ENCODE measurements at regions not wholly inside any gene's neighbourhood (a gene's known extent, or its start where the extent isn't known, plus 50 kb on each side); places are given as distances from the start of the nearest gene placed in this dataset.
A peak's percentile ranks its signal among the peaks of the same experiment; 100 is the strongest.

DNA sequence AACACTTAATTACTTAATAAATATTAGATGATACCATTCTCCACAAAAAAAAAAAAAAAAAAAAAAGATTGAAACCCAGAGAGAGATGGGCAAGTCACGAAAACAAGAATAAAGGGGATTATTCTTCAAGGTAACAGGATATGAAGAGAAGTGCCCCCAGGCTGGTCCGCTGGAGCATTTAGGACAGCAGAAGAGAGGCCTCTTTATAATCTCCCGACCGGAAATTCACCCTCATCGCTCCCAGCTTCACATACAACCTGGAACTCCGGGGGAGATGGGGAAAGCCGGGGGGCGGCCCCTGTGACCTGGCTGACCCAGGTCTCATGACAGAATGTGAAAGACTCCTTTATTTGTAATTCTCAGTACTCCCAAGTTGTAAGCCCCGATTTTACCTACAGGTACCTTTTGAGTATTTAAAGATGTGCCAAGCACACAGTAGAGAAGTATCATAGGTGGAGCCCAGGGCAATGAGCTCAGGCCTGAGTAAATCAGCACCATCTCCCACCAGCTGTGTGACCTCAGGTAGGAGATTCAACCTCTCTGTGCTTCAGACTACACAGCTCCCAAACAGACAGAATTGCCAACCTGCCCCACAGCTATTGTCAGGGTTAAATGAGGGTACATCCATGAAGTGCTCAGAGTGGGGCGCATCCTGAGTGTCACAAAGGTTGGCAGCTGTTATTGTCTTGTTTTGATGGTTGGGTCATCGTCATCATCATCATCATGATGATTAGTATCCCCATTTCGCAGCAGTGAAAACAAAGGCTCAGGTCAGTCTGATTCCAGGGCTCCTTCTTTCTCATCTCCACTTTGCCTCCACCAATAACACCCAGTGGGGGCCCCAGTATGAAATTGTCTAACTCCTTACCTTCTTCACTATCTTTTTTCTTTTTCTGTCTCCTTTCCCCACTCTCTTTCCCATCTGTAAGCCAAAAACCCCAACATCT, 148.4 kb downstream of the PSMG1 start:
- no peak overlapping the region for H3K4me3 ChIP-seq (ENCODE audit: low read depth, low read length)
- H3K27me3 ChIP-seq (ENCODE audit: control insufficient read depth, insufficient read depth, low read length) = no peaks in the 10 kb centered on the region
- no peak for DNase-seq (ENCODE audit: low read depth)
- CTCF ChIA-PET = no interaction called here
- TF ChIP-seq, protein P1, sequence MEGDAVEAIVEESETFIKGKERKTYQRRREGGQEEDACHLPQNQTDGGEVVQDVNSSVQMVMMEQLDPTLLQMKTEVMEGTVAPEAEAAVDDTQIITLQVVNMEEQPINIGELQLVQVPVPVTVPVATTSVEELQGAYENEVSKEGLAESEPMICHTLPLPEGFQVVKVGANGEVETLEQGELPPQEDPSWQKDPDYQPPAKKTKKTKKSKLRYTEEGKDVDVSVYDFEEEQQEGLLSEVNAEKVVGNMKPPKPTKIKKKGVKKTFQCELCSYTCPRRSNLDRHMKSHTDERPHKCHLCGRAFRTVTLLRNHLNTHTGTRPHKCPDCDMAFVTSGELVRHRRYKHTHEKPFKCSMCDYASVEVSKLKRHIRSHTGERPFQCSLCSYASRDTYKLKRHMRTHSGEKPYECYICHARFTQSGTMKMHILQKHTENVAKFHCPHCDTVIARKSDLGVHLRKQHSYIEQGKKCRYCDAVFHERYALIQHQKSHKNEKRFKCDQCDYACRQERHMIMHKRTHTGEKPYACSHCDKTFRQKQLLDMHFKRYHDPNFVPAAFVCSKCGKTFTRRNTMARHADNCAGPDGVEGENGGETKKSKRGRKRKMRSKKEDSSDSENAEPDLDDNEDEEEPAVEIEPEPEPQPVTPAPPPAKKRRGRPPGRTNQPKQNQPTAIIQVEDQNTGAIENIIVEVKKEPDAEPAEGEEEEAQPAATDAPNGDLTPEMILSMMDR (IDR thresholded peaks at IDR 0.05; ENCODE audit: insufficient read depth, low read depth, low read length) = no peak
- H3K36me3 ChIP-seq (ENCODE audit: control insufficient read depth, insufficient read depth, low read length) = no peaks in the 10 kb centered on the region
- POLR2A ChIA-PET = no interaction called here

DNA sequence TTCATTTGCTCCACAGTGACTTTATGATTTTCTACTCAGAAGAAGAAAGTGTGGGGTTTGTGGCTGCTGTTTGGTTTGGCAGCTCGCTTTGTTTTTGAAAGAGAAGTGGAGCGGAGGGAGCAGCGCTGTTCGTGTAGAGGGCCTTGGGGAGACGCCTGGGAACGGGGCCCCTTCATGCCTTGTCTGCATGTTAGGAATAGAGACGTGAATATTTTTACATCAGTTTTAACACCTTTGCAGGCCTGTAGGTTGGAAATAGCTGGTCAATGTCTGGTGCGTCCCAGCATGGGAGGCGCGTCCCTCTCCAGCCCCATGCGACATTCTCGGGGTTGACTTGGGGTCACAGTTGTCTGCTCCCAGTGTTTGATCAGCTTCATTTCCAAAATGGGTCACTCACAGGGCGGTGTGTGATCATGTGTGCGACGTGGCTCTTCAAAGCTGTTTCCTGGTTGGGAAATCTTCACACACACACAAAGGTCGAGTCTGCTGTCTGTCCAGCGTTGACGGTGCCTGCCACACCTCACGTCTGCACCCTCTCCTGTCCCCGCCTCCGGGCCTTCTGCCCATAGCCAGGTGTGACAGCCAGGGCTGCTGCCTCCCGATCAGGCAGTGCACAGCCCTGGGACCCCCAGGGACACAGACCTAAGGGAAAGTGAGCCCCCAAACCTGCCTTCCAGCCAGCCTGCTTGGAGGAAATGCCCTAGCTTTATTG, 149.2 kb downstream of the PSMG1 start:
- no peak overlapping the region for H3K4me3 ChIP-seq (ENCODE audit: low read depth, low read length)
- DNase-seq (ENCODE audit: low read depth) = no peak

DNA sequence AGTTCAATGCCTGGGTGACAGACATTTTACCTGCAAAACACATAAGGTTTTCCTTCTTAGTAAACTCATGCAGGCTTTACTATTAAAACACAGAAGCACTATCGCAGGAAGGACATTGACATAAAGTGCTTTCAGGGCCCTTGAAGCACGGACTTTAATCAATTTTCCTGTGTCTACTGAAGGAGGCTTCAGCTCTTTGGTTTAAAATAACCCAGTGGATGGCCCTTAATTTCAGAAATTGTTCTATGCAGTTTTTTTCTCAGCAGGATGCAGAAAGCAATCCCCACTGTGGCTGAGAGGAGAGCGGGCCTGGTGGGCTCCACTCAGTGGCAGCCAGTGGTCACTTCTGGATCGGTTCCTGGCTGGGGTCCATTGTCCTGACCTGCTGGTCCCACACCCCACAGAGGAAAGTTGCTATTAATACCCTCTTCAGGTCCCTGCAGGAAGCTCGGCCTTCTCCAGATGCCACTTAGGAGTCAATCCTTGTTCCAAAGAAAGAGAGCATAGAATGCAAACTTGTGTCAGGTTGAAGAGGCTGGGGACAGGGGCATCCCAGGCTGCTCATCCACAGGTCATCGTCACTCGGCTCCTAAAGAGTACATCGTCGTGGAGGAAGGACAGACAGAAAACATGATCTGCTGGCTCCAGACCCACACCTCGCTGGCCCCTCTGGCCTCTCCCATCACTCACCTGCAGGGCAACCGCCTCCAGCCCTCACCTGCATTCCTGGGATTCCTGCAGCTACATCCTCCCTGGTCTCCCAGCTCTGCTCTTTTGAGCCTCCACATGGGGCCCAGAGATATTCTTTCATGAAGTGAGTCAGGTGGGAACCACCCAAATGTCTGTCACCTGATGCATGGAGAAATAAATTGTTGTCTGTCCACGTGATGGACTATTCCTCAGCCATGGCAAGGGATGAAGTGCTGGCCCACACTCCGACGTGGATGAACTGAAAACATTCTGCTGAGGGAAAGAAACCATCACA, 153.1 kb downstream of the PSMG1 start:
- H3K36me3 ChIP-seq (ENCODE audit: control insufficient read depth, insufficient read depth, low read length) = no peaks in the 10 kb centered on the region
- no peak overlapping the region for H3K4me3 ChIP-seq (ENCODE audit: low read depth, low read length)
- ChIA-PET CTCF (interaction anchor here (0.6 kb wide), 1 partner anchor 277 kb away, joined by 3 read pairs; no protein-coding TSS in a partner anchor), POLR2A (no interaction called here)
- no peak for DNase-seq (ENCODE audit: low read depth)
- no peaks in the 10 kb centered on the region for H3K27me3 ChIP-seq (ENCODE audit: control insufficient read depth, insufficient read depth, low read length)
- TF ChIP-seq, protein P1 (IDR thresholded peaks at IDR 0.05; ENCODE audit: insufficient read depth, low read depth, low read length) = no peak

More for the DNA sequence above, 149.2 kb downstream of the PSMG1 start:
- no peaks in the 10 kb centered on the region for H3K27me3 ChIP-seq (ENCODE audit: control insufficient read depth, insufficient read depth, low read length)
- H3K36me3 ChIP-seq (ENCODE audit: control insufficient read depth, insufficient read depth, low read length) = no peaks in the 10 kb centered on the region
- TF ChIP-seq, protein P1 (IDR thresholded peaks at IDR 0.05; ENCODE audit: insufficient read depth, low read depth, low read length) = no peak
- CTCF ChIA-PET = no interaction called here
- POLR2A ChIA-PET = no interaction called here

DNA sequence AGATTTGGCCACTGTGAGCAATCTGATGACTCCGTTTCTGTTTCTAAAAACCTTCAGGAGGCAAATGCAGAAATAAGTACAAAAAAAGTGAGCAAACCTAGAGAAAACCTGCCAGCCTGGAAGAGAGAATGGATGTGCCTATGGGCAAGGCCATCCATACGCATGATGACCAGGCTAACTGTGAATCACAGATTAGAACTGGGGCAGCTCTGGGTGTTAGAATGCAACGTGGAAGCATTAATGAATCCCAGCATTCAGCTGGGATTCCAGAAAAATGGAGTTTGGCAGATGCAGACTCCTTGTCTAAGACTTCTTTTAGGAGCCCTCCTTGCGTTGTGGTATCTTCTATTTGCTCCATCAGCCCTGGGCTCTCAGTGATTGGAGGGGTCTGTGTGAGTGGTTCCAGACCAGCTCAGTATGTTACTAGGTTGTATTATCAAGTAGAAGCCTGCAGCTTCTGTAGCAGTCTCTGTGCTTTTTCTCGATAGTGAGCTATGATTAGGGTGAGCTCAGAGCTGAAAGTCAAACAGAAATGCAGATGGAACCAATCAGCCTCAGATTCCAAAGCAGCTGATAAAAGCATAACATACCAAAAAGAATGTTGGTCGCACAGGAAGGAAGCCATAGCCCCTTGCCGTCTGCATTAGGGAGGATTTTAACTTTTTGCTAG, 154.0 kb downstream of the PSMG1 start:
- POLR2A ChIA-PET = interaction anchor here (0.7 kb wide), 1 partner anchor 15 kb away, joined by 6 read pairs; no protein-coding TSS in a partner anchor

More for the DNA sequence above, 154.0 kb downstream of the PSMG1 start:
- Histone ChIP-seq H3K27me3 (ENCODE audit: control insufficient read depth, insufficient read depth, low read length) (no peaks in the 10 kb centered on the region), H3K4me3 (ENCODE audit: low read depth, low read length) (no peak overlapping the region), H3K36me3 (ENCODE audit: control insufficient read depth, insufficient read depth, low read length) (no peaks in the 10 kb centered on the region)
- peak; percentile 41 for DNase-seq (ENCODE audit: low read depth)
- TF ChIP-seq, protein P1 (IDR thresholded peaks at IDR 0.05; ENCODE audit: insufficient read depth, low read depth, low read length) = no peak
- CTCF ChIA-PET = interaction anchor here (0.6 kb wide), 1 partner anchor 276 kb away, joined by 3 read pairs; no protein-coding TSS in a partner anchor
